ENCODE measurements at regions not wholly inside any gene's neighbourhood (a gene's known extent, or its start where the extent isn't known, plus 50 kb on each side); places are given as distances from the start of the nearest gene placed in this dataset.

- TF ChIP-seq CTCF (IDR thresholded peaks at IDR 0.05; ENCODE audit: low read depth, low read length, missing control alignments): no peak
- H3K36me3 ChIP-seq (replicated peaks): no peaks in the 10 kb centered on the region
- H3K27ac ChIP-seq: no peak overlapping the region
- in situ Hi-C loops (cut with HindIII; ENCODE audit: low pct_ligation_motif_present, low sequenced_read_pairs): no loop called here
- no peak for DNase-seq
- no peak overlapping the region for H3K4me3 ChIP-seq (ENCODE audit: low read depth, low read length)
- no peaks in the 10 kb centered on the region for H3K27me3 ChIP-seq (replicated peaks)
These were observed 366.3 kb downstream of the RFPL4B start for GRCh38 chr6:112713402-112713801.

- H3K27me3 ChIP-seq (replicated peaks): no peaks in the 10 kb centered on the region
- H3K4me3 ChIP-seq (ENCODE audit: low read depth, low read length): no peak overlapping the region
- TF ChIP-seq CTCF (IDR thresholded peaks at IDR 0.05; ENCODE audit: low read depth, low read length, missing control alignments): no peak
- DNase-seq: no peak
- H3K36me3 ChIP-seq (replicated peaks): no peaks in the 10 kb centered on the region
- no peak overlapping the region for H3K27ac ChIP-seq
- in situ Hi-C loops (cut with HindIII; ENCODE audit: low pct_ligation_motif_present, low sequenced_read_pairs): no loop called here
These were observed 370.3 kb downstream of the RFPL4B start for GRCh38 chr6:112717401-112717800.

DNA sequence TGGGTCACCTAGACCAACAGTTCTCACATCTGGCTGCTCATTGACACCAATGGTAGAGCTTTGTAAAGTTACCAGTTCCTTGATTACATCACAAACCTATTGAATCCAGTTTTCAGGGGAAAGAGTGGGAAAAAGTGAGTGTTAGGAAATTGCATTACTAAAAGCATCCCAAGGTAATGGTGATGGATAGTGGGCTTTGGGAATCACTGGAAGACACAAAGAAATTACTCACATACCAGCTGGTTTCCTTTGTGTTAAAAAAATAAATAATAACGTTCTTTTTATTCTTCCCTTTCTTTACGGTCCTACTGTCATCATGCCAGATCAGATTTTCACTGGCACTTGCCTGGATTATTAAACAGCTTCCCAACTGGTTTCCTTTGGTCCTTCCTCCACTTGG is 370.7 kb downstream of the RFPL4B start:
- in situ Hi-C loops (cut with HindIII; ENCODE audit: low pct_ligation_motif_present, low sequenced_read_pairs): no loop called here
- DNase-seq: no peak
- Histone ChIP-seq H3K27ac (no peak overlapping the region), H3K4me3 (ENCODE audit: low read depth, low read length) (no peak overlapping the region), H3K36me3 (replicated peaks) (no peaks in the 10 kb centered on the region), H3K27me3 (replicated peaks) (no peaks in the 10 kb centered on the region)
- TF ChIP-seq CTCF (IDR thresholded peaks at IDR 0.05; ENCODE audit: low read depth, low read length, missing control alignments): no peak

DNA sequence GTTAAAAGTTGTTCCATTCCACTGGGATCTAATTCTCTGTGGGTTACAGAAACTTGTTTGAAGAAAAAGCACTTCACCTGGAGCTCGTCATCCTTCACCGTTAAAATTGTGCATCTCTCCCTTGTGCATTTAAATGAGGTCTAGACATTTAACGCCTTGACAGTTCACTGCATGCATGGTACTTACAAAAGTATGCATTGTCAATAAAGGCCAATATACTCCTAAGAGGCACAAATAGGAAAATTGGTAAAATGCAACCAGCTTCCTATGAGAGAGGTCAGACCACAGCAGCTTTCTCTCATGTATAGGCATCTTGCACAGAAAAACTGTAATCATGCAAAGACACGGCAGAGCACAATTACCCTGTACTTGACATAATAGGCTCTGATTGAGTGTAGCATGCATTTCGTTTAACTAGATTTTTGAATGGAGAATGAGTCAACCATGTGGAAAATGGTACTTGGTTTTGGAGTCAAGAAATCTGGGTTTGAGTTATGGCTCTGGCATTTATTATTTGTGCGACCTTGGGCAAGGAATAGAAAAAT is 378.5 kb downstream of the RFPL4B start:
- no peak overlapping the region for H3K4me3 ChIP-seq (ENCODE audit: low read depth, low read length)
- no peaks in the 10 kb centered on the region for H3K36me3 ChIP-seq (replicated peaks)
- no peak overlapping the region for H3K27ac ChIP-seq
- in situ Hi-C loops (cut with HindIII; ENCODE audit: low pct_ligation_motif_present, low sequenced_read_pairs): no loop called here
- no peaks in the 10 kb centered on the region for H3K27me3 ChIP-seq (replicated peaks)
- no peak for TF ChIP-seq CTCF (IDR thresholded peaks at IDR 0.05; ENCODE audit: low read depth, low read length, missing control alignments)
- DNase-seq: no peak

DNA sequence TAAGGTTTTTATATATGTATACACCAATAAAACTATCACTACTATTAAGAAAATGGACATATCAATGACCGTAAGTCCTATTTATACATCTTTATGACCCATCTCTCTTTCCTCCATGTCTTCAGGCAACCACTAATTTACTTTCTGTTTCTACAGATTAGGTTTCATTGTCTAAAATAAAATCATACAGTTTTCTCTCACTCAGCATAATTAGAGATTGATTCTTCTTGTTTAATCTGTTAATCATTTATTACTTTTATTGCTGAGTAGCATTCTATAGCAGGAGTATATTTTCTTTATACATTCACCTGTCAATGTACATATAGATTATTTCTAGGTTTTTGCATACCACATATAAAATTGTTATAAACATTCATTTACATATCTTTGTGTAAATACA is 388.0 kb downstream of the RFPL4B start:
- in situ Hi-C loops (cut with HindIII; ENCODE audit: low pct_ligation_motif_present, low sequenced_read_pairs): no loop called here
- no peak for TF ChIP-seq CTCF (IDR thresholded peaks at IDR 0.05; ENCODE audit: low read depth, low read length, missing control alignments)
- Histone ChIP-seq H3K4me3 (ENCODE audit: low read depth, low read length) (no peak overlapping the region), H3K27me3 (replicated peaks) (no peaks in the 10 kb centered on the region), H3K27ac (no peak overlapping the region), H3K36me3 (replicated peaks) (no peaks in the 10 kb centered on the region)
- DNase-seq: no peak

DNA sequence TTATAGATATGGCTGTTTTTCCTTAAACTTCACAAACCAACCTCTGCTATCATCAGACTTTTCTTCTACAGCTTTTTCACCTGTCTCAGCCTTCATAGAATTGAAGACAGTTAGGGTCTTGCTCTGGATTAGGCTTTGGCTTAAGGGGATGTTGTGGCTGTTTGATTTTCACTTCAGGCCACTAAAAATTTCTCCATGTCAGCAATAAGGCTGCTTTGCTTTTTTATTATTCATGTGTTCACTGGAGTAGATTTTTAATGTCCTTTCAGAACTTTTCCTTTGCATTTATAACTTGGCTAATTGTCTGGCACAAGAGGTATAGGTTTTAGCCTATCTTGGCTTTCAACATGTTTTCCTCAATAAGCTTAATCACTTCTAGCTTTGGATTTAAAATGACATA is 392.6 kb downstream of the RFPL4B start:
- H3K27me3 ChIP-seq (replicated peaks): no peaks in the 10 kb centered on the region
- H3K27ac ChIP-seq: no peak overlapping the region
- in situ Hi-C loops (cut with HindIII; ENCODE audit: low pct_ligation_motif_present, low sequenced_read_pairs): no loop called here
- TF ChIP-seq CTCF (IDR thresholded peaks at IDR 0.05; ENCODE audit: low read depth, low read length, missing control alignments): no peak
- no peak for DNase-seq
- no peak overlapping the region for H3K4me3 ChIP-seq (ENCODE audit: low read depth, low read length)
- no peaks in the 10 kb centered on the region for H3K36me3 ChIP-seq (replicated peaks)
